D341Med (cell line): ENCODE measurements at regions not wholly inside any gene's neighbourhood (a gene's known extent, or its start where the extent isn't known, plus 50 kb on each side); places are given as distances from the start of the nearest gene placed in this dataset.
"Not testable (repeated sequence)": the region's sequence is repeated elsewhere in the genome, so short reads cannot be mapped to it uniquely, and the experiment has no call there.

Experiments
- DNase-seq: peaks from one replicate; pipeline ENCODE4 v3.0.0; 2012; ENCODE audit warnings: low spot score

- no peak for DNase-seq
Measured at GRCh38 chr11:110873975-110874374, 161.7 kb upstream of the ARHGAP20 start.

- no peak for DNase-seq
Measured at GRCh38 chr11:110870816-110871522, 158.7 kb upstream of the ARHGAP20 start.

DNA sequence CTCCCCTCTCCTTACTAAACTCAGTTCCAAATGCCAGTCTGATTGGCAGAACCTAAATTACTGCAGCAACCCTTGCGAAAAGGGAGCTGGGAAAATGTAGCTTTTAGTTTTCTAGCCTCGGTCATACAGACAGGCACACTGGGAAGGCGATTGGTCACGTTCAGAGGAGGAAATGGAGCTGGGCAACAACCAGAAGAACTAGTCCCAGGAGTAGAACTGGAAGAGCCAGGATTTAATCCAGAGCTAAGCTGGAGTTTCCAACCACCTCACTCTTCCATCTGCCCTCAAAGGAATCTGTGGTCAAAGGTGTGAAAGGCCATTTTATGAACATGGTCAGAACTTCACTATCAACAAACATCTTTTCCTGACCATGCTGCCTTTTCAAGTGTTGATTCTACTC is 155.7 kb upstream of the ARHGAP20 start:
- DNase-seq = no peak

GRCh38 chr11:110866081-110866480 is 153.8 kb upstream of the ARHGAP20 start:
- DNase-seq = no peak

- no peak for DNase-seq
Measured at GRCh38 chr11:110862407-110862806, 150.2 kb upstream of the ARHGAP20 start.

GRCh38 chr11:110860461-110860860 is 148.2 kb upstream of the ARHGAP20 start:
- DNase-seq = no peak

DNA sequence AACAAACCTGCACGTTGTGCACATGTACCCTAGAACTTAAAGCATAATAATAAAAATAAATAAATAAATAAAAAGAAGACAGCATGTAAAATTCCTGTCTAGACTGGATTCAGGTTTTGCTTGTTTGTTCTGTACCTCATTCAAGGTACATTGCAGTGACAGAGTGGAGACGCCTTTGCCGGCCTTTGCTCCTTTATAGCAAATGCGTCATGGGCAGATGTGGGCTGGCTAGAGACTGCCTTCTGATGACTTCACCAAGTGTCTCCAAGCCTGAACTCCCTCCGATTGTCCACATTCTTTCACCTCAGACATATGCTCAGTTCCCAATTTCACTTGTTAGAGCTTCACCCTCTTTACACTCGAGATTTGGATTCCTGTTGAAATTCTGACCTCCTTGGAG is 147.8 kb upstream of the ARHGAP20 start:
- DNase-seq = no peak

DNA sequence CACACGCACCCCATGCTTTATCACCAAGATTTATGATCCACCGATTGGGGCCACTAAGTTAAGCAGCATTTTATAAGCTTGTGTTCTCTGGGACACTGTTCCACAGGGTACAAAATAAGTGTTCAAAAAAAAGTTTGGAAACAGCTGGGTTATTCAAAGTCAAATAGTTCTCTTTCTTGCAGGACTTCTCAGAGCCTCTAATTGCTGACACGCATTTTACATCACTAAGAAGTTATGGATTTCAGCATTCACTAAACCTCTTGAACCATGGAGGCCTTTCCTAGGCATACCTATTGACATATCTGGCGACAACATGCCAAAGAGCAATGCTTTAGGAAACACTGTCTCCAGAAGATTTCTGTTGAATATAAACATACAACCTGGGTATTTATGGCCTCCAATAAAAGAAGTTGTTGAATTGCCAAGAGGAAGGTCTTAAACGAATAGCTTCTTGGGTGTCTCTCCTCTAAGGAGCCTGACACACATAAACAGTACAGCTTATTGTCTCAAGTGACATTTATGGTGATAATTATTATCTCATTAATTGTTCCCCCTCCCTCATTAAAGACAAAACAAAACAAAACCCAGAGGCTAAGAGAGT is 147.1 kb upstream of the ARHGAP20 start:
- no peak for DNase-seq

- DNase-seq = no peak
Measured at GRCh38 chr11:110858547-110858921, 146.3 kb upstream of the ARHGAP20 start.

DNA sequence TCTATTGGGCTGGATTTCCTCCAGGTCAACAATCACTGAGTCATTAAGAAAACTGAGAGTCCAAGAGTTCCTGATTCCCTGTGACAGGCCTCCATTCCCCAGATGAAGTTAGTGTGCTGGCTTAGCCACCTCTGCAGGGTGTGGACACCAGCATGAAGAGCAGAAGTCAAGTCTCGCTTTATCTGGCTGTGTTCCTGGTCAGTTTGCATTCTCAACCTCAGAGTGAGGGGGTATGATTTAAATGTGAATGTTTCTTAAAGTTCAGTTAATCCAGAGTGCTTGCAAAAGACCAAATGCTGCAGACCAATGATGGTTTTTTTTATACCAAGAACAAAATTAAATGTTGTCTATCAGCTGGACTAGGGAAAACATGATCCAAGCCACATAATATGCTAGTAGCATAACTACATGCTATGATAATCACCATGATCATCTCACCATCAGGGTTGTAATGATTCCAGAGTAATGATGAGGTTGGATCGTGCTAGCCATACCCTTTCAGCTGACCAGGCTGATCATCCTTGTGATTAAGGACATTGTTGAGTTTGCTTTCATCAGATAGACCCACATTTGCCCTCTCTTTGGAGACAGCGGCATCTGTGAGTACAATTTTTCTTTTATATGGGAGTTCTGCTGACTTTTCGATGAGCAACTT is 145.8 kb upstream of the ARHGAP20 start:
- DNase-seq = no peak

DNA sequence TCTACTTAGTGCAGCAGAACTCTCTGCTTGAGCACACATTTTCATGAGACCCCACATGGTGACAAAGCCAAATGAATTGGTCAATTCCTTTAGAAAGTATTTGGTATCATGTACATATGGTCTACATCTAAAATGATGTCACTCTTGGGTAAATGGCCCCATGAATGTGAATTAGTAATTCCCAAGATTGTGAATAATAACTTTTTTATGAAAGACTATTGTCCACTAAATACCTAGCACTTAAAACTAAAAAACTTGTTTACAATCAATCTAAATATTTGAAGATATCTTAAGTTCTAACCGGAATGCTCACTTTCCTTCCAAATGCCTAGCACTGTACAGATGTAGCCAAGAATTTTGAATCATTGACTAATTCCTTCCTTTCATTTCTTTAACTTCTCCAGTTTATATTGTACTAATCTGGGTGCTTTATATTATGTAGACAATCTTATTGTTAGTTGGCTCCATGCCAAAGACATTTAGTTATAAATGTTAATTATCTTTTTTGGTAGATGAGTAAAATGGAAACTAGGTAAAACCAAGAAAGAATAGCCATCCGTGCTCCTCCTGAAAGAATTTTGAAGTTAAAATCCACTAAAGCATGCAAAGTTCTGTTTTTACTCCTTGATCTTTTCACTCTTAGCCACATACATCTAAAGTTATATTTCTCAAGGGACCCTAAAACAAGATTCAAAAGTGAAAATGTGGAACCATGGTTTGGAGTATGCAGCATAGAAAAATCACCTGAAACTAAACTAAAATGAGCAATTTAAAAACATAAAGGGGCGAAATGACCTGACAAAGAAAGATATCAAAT is 145.0 kb upstream of the ARHGAP20 start:
- DNase-seq = no peak

- no peak for DNase-seq
Measured at GRCh38 chr11:110856340-110856739, 144.1 kb upstream of the ARHGAP20 start.

- DNase-seq = no peak
Measured at GRCh38 chr11:110855191-110855590, 143.0 kb upstream of the ARHGAP20 start.

- DNase-seq = no peak
Measured at GRCh38 chr11:110852921-110853490, 140.8 kb upstream of the ARHGAP20 start.

DNA sequence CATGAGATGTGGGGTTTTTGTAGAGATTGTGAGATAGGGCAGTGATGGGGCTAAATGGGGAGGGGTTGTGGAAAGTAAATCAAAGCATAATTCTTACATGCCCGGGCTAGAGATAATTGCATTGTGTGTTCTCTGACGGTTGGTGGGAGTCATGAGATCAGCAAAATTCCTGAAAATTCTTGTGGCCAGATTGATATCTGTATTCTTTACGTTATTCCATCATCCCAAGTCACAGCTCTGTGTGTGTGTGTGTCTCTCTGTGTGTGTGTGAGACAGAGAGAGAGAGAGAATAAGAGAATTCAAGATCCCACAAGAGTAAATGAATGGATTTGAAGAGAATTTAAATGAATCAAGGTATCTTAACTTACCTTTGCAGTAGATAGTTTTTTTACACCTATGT is 138.6 kb upstream of the ARHGAP20 start:
- DNase-seq = no peak

- DNase-seq = not testable (repeated sequence)
Measured at GRCh38 chr11:110843053-110843452, 130.8 kb upstream of the ARHGAP20 start.

DNA sequence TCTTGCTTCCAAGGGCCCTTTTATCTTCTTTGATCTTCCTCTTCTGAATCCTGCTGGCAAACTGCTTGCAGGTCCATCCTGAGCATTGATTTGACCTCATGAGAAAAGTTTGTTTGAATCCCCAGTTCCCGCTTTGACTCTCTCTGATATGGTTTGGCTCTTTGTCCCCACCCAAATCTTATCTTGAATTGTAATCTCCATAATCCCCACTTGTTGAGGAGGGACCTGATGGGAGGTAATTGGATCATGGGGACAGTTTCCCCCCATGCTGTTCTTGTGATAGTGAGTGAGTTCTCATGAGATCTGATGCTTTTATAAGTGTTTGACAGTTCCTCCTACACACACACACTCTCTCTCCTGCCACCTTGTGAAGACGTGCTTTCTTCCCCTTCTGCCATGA is 126.6 kb upstream of the ARHGAP20 start:
- DNase-seq = no peak

GRCh38 chr11:110837603-110838002 is 125.4 kb upstream of the ARHGAP20 start:
- no peak for DNase-seq

- DNase-seq = no peak
Measured at GRCh38 chr11:110835106-110835505, 122.9 kb upstream of the ARHGAP20 start.

GRCh38 chr11:110833033-110833484 is 120.8 kb upstream of the ARHGAP20 start:
- DNase-seq = no peak

- no peak for DNase-seq
Measured at GRCh38 chr11:110832539-110832938, 120.3 kb upstream of the ARHGAP20 start.

- no peak for DNase-seq
Measured at GRCh38 chr11:110832080-110832479, 119.8 kb upstream of the ARHGAP20 start.
